GM19240 (cell line): ENCODE measurements at regions not wholly inside any gene's neighbourhood (a gene's known extent, or its start where the extent isn't known, plus 50 kb on each side); places are given as distances from the start of the nearest gene placed in this dataset.

Experiments
- DNase-seq: peaks from one replicate; pipeline ENCODE4 v3.0.0; 2011; ENCODE audit warnings: low spot score; ENCODE audit not compliant: insufficient read length

- no peak for DNase-seq
These were observed 448.9 kb downstream of the UQCRFS1 start for GRCh38 chr19:28764066-28764465.

GRCh38 chr19:28746478-28746877 lies 466.5 kb downstream of the UQCRFS1 start:
- DNase-seq = no peak

GRCh38 chr19:28744943-28745342 lies 468.0 kb downstream of the UQCRFS1 start:
- DNase-seq = no peak

- DNase-seq = no peak
These were observed 468.9 kb downstream of the UQCRFS1 start for GRCh38 chr19:28744014-28744413.

GRCh38 chr19:28737021-28737895 lies 475.7 kb downstream of the UQCRFS1 start:
- no peak for DNase-seq

GRCh38 chr19:28736528-28736927 lies 476.4 kb downstream of the UQCRFS1 start:
- no peak for DNase-seq

- DNase-seq = no peak
These were observed 481.4 kb downstream of the UQCRFS1 start for GRCh38 chr19:28731577-28731976.

GRCh38 chr19:28730791-28731512 lies 482.0 kb downstream of the UQCRFS1 start:
- no peak for DNase-seq

- DNase-seq = no peak
These were observed 485.3 kb downstream of the UQCRFS1 start for GRCh38 chr19:28727480-28728159.

- no peak for DNase-seq
These were observed 486.1 kb downstream of the UQCRFS1 start for GRCh38 chr19:28726533-28727479.

- DNase-seq = no peak
These were observed 494.0 kb downstream of the UQCRFS1 start for GRCh38 chr19:28718909-28719308.

GRCh38 chr19:28715157-28715556 lies 497.8 kb downstream of the UQCRFS1 start:
- no peak for DNase-seq

- DNase-seq = no peak
These were observed 501.5 kb downstream of the UQCRFS1 start for GRCh38 chr19:28711411-28711810.

- no peak for DNase-seq
These were observed 502.7 kb downstream of the UQCRFS1 start for GRCh38 chr19:28710278-28710677.

GRCh38 chr19:28706693-28707092 lies 506.3 kb downstream of the UQCRFS1 start:
- no peak for DNase-seq

GRCh38 chr19:28705008-28705407 lies 507.9 kb downstream of the UQCRFS1 start:
- DNase-seq = no peak

GRCh38 chr19:28703400-28703956 lies 509.5 kb downstream of the UQCRFS1 start:
- no peak for DNase-seq

- no peak for DNase-seq
These were observed 511.5 kb downstream of the UQCRFS1 start for GRCh38 chr19:28701491-28701890.

GRCh38 chr19:28700176-28700575 lies 512.8 kb downstream of the UQCRFS1 start:
- no peak for DNase-seq

- DNase-seq = no peak
These were observed 515.6 kb downstream of the UQCRFS1 start for GRCh38 chr19:28697308-28697707.

- DNase-seq = no peak
These were observed 518.1 kb downstream of the UQCRFS1 start for GRCh38 chr19:28694812-28695211.
